ENCODE measurements at regions not wholly inside any gene's neighbourhood (a gene's known extent, or its start where the extent isn't known, plus 50 kb on each side); places are given as distances from the start of the nearest gene placed in this dataset.
"Not testable (repeated sequence)": the region's sequence is repeated elsewhere in the genome, so short reads cannot be mapped to it uniquely, and the experiment has no call there.

DNA sequence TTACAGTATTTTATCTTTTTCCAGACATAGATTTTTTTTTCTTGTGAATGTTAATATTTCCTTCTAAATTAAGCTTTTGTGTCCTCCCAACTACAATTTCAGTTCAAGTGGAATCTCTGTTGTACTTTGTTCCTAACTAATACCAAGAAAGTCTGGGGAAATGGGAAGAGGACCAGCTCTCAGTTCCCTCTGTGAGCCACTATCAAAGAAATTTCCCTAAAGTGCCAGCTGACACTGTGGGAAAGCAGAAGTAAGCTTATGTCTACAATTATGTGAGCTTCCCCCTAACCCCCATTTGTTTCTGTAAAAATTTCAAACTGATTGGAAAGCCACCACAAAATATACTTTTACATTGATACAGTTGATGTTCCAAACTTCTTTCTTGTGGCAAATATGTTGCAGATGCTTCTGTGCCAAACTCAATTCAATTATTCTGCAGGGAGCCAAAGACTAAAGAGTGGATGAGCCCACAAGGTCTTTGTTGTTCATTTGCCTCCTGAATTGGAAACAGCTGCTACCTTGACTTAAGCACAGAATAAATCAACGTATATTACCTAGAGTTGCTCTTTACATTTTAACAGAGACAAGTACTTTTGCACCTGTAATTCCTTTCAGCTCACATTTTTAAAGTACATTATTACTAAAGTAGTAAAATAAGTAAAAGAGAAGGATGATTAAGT lies 306.6 kb downstream of the PTH2R start:
- TF ChIP-seq, protein P1, sequence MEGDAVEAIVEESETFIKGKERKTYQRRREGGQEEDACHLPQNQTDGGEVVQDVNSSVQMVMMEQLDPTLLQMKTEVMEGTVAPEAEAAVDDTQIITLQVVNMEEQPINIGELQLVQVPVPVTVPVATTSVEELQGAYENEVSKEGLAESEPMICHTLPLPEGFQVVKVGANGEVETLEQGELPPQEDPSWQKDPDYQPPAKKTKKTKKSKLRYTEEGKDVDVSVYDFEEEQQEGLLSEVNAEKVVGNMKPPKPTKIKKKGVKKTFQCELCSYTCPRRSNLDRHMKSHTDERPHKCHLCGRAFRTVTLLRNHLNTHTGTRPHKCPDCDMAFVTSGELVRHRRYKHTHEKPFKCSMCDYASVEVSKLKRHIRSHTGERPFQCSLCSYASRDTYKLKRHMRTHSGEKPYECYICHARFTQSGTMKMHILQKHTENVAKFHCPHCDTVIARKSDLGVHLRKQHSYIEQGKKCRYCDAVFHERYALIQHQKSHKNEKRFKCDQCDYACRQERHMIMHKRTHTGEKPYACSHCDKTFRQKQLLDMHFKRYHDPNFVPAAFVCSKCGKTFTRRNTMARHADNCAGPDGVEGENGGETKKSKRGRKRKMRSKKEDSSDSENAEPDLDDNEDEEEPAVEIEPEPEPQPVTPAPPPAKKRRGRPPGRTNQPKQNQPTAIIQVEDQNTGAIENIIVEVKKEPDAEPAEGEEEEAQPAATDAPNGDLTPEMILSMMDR (IDR thresholded peaks at IDR 0.05; ENCODE audit: low read depth, low read length, missing control alignments): no peak
- no peak for DNase-seq (ENCODE audit: extremely low read depth, low read depth)
- no peak overlapping the region for H3K4me3 ChIP-seq (replicated peaks; ENCODE audit: low read depth, low read length)

DNA sequence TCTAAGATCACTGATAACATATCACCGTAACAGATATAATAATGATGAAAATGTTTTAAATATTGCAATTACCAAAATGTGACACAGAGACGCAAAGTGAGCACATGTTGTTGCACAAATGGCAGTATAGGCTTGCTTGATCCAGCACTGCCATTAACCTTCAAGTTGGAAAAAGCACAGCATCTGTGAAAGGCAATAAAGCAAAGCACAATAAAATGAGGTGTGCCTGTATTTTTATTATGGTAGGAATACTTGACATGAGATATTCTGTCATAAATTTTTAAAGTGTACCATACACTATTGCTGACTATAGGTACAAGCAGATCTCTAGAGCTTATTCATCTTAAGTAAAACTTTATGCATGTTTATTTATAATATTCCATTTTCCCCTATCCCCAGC lies 312.2 kb downstream of the PTH2R start:
- DNase-seq (ENCODE audit: extremely low read depth, low read depth): no peak
- TF ChIP-seq, protein P1 (IDR thresholded peaks at IDR 0.05; ENCODE audit: low read depth, low read length, missing control alignments): no peak
- no peak overlapping the region for H3K4me3 ChIP-seq (replicated peaks; ENCODE audit: low read depth, low read length)

GRCh38 chr2:208722731-208723130 lies 316.1 kb downstream of the PTH2R start:
- TF ChIP-seq, protein P1 (IDR thresholded peaks at IDR 0.05; ENCODE audit: low read depth, low read length, missing control alignments): no peak
- H3K4me3 ChIP-seq (replicated peaks; ENCODE audit: low read depth, low read length): no peak overlapping the region
- DNase-seq (ENCODE audit: extremely low read depth, low read depth): no peak

DNA sequence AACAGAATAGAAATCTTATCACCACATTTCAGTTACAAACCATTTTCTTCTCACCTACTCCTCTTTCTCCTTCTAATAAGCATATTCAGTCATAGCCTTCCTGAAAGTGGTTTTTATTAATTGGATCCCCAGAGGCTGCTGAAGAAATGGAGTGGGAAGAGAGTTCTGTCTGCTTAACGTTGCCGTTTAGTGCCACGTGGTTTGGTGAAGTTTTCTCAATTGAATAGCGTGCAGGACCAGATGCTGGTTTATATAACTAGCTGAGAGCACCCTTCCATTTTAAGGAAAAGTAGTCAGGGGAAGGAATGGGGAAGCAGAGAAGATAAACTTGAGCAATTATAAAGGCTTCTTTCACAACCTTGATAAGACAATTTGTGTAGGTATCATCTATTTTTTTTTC lies 318.7 kb downstream of the PTH2R start:
- H3K4me3 ChIP-seq (replicated peaks; ENCODE audit: low read depth, low read length): no peak overlapping the region
- DNase-seq (ENCODE audit: extremely low read depth, low read depth): no peak
- TF ChIP-seq, protein P1 (IDR thresholded peaks at IDR 0.05; ENCODE audit: low read depth, low read length, missing control alignments): no peak

GRCh38 chr2:208726242-208726641 lies 319.6 kb downstream of the PTH2R start:
- no peak overlapping the region for H3K4me3 ChIP-seq (replicated peaks; ENCODE audit: low read depth, low read length)
- TF ChIP-seq, protein P1 (IDR thresholded peaks at IDR 0.05; ENCODE audit: low read depth, low read length, missing control alignments): no peak
- DNase-seq (ENCODE audit: extremely low read depth, low read depth): no peak

DNA sequence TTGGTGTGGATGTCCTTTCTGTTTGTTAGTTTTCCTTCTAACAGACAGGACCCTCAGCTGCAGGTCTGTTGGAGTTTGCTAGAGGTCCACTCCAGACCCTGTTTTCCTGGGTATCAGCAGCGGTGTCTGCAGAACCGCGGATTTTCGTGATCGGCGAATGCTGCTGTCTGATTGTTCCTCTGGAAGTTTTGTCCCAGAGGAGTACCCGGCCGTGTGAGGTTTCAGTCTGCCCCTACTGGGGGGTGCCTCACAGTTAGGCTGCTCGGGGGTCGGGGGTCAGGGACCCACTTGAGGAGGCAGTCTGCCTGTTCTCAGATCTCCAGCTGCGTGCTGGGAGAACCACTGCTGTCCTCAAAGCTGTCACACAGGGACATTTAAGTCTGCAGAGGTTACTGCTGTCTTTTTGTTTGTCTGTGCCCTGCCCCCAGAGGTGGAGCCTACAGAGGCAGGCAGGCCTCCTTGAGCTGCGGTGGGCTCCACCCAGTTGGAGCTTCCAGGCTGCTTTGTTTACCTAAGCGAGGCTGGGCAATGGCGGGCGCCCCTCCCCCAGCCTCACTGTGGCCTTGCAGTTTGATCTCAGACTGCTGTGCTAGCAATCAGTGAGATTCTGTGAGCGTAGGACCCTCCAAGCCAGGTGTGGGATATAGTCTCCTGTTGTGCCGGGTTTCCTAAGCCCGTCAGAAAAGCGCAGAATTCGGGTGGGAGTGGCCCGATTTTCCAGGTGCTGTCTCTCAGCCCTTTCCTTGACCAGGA lies 345.2 kb downstream of the PTH2R start:
- H3K4me3 ChIP-seq (replicated peaks; ENCODE audit: low read depth, low read length): not testable (repeated sequence)

DNA sequence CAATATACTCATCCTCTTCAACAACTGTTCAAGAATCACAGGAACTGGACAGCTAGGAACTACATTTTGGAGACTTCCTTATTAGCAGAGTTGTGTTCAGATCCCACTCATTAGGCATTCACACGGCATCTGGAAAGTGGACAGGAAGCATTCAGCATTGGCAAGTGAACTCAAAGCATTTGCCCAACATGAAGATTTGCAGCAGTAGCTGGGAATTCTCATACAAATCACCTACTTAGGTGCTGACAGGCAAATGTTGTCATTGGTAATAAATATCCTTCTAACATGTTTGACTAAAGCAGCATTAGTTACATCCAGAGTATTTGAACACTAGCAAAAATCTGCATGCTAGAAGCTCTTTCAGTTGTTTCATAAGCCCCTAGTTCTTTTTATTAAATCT lies 350.8 kb downstream of the PTH2R start:
- DNase-seq (ENCODE audit: extremely low read depth, low read depth): no peak
- H3K4me3 ChIP-seq (replicated peaks; ENCODE audit: low read depth, low read length): no peak overlapping the region
- TF ChIP-seq, protein P1 (IDR thresholded peaks at IDR 0.05; ENCODE audit: low read depth, low read length, missing control alignments): no peak

More for the DNA sequence above, 345.2 kb downstream of the PTH2R start:
- not testable (repeated sequence) for DNase-seq (ENCODE audit: extremely low read depth, low read depth)

GRCh38 chr2:208773074-208773473 lies 366.5 kb downstream of the PTH2R start:
- H3K4me3 ChIP-seq (replicated peaks; ENCODE audit: low read depth, low read length): not testable (repeated sequence)

More at GRCh38 chr2:208773074-208773473, 366.5 kb downstream of the PTH2R start:
- DNase-seq (ENCODE audit: extremely low read depth, low read depth): not testable (repeated sequence)
